ENCODE measurements at regions not wholly inside any gene's neighbourhood (a gene's known extent, or its start where the extent isn't known, plus 50 kb on each side); places are given as distances from the start of the nearest gene placed in this dataset.

DNA sequence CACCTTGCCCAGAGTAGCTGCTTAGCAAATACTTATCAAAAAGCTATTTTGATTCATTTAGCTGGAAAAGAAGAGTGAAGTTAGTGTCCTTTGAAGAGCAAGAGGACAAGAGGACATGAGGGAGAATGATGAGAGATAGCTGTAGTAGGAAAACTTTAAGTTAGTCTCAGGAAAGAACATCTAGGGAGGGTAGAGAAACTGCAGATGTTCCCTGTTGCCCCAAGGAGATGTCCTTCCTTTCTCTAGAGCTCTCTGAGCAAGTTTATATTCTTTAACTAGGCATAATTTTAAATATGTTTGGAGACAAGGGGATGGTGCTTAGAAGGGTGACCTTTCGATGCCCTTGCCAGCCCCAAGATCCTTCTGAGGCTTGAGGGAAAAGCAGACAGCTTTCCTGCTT lies 529.1 kb upstream of the TBX3 start:
- H3K4me3 ChIP-seq (replicated peaks in 1 of 2; ENCODE audit: low read depth in 2 of 2, low read length in 2 of 2), result no peak overlapping the region
- TF ChIP-seq, protein P1, sequence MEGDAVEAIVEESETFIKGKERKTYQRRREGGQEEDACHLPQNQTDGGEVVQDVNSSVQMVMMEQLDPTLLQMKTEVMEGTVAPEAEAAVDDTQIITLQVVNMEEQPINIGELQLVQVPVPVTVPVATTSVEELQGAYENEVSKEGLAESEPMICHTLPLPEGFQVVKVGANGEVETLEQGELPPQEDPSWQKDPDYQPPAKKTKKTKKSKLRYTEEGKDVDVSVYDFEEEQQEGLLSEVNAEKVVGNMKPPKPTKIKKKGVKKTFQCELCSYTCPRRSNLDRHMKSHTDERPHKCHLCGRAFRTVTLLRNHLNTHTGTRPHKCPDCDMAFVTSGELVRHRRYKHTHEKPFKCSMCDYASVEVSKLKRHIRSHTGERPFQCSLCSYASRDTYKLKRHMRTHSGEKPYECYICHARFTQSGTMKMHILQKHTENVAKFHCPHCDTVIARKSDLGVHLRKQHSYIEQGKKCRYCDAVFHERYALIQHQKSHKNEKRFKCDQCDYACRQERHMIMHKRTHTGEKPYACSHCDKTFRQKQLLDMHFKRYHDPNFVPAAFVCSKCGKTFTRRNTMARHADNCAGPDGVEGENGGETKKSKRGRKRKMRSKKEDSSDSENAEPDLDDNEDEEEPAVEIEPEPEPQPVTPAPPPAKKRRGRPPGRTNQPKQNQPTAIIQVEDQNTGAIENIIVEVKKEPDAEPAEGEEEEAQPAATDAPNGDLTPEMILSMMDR (IDR thresholded peaks at IDR 0.05; ENCODE audit: low read depth, low read length), result no peak
- no peak for DNase-seq (ENCODE audit: low read depth in 2 of 2)

DNA sequence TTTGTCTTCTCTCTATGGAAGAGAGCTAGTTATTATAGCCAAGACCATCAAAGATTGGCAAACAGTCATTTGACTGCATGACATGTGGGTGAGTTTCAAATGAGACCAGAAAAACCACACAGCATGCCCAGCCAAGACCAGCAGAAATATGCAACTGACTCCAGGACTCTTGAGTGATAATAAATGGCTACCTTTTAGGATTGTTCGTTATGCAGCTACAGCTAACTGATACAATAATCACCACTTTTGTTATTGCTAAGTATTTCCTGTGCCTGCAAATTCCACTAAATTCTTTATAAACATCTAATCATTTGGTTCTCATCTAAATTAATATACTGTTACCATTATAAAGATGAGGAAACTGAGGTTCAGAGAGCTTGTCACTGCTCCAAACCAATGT lies 528.4 kb upstream of the TBX3 start:
- no peak overlapping the region for H3K4me3 ChIP-seq (replicated peaks in 1 of 2; ENCODE audit: low read depth in 2 of 2, low read length in 2 of 2)
- DNase-seq (ENCODE audit: low read depth in 2 of 2), result no peak
- TF ChIP-seq, protein P1 (IDR thresholded peaks at IDR 0.05; ENCODE audit: low read depth, low read length), result no peak

DNA sequence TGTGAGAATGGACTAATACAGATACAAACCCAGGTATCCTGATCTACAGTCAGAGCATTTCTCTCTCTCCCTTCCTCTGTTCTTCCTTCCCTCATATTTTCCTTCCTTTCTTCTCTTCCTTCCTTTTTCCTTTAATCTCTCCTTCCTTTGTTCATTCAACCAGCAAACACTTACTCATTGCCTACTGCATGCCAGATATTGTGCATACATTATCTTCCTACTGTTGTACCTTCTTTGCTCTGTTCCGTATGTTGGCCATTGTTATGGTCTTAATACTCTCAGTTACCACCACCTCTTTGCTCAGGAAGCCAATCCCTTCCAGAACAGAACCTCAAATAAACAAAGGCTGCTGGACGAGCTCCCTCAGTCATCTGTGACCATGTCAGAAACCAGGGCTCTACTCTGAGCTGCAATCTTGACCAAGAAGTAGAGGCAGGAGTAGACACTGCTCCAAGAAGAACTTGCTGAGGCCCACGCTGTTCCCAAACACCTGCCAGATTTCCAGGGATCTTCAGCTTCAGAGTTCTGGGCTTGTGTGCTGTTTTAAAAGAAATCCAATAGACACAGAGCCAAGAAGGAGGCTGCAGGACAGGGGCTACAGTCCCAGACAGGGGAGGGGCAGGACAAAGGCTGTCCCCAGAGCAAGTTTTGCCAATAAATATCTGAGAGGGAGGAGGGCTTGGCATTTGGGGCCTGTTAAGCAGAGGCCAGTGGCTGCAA lies 526.7 kb upstream of the TBX3 start:
- H3K4me3 ChIP-seq (replicated peaks in 1 of 2; ENCODE audit: low read depth in 2 of 2, low read length in 2 of 2), result no peak overlapping the region
- TF ChIP-seq, protein P1 (IDR thresholded peaks at IDR 0.05; ENCODE audit: low read depth, low read length), result no peak
- no peak for DNase-seq (ENCODE audit: low read depth in 2 of 2)

DNA sequence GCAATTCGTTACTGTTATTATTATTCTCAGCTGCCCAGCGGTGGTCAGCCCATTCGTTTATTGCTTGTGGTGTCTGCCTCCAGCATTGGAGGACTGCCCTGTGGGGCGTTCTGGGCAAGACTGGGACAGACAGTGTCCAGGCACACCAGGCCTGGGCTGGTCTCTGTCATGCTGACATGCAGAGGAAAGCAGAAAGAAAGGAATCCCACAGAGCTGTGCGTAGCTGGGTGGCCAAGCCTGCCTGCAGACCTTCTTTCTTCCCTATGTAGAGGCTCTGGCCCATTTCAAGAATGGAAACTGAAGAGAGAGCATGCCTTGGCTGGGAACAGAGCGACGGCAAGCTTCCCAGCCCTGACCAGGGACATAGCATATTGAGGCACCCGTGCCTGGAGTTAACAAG lies 525.3 kb upstream of the TBX3 start:
- no peak for DNase-seq (ENCODE audit: low read depth in 2 of 2)
- H3K4me3 ChIP-seq (replicated peaks in 1 of 2; ENCODE audit: low read depth in 2 of 2, low read length in 2 of 2), result no peak overlapping the region
- TF ChIP-seq, protein P1 (IDR thresholded peaks at IDR 0.05; ENCODE audit: low read depth, low read length), result no peak

DNA sequence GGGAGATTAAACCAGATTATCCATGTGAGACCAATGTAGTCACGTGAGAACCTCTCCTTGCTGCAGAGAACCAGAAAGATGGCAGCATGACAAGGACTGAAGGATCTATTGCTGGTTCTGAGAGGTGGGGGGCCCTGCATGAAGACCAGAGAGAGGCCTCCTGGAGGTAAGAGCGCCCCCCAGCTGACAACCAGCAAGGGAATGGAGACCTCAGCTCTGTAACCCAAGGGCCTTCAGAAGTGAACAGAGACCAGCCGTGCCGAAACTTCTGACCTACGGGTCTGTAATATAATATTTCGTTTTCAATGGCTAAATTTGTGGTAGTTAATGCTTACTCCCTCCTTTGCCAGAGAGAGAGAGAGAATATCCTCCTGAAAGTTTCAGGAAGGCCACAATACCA lies 524.1 kb upstream of the TBX3 start:
- TF ChIP-seq, protein P1 (IDR thresholded peaks at IDR 0.05; ENCODE audit: low read depth, low read length), result no peak
- no peak overlapping the region for H3K4me3 ChIP-seq (replicated peaks in 1 of 2; ENCODE audit: low read depth in 2 of 2, low read length in 2 of 2)
- no peak for DNase-seq (ENCODE audit: low read depth in 2 of 2)

DNA sequence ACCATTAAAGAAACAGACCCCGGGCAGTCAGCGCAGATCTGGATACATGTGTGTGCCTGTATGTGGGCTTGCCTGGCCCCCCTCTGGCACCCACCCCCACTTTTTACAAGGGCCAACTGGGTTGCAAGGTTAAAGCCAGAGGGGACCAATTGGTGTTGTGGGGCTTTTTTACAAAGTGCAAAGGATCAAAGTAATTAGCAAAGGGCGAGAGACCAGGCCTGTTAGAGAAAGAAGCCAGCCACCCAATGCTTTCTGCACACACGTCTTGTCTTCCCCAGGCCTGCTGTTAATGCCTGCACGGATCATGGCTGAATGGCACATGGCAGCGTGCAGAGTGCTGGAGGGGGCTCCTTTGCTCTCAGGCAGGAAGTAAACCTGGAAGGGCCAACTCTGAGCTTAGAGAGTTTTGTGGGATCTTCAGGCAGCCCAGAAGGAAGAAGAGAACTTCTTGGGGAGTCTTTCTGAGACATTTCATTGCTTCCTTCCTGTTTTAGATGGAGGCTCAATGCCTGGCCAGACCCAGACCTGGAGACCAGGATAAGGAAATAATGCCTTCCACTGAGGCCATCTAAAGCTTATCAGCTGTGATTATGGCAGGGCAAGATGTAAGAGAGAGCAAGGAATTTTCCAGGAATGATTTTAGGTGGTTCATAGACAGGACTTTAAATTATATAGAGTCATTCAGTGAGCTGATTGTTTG lies 523.4 kb upstream of the TBX3 start:
- DNase-seq (ENCODE audit: low read depth in 2 of 2), result no peak
- TF ChIP-seq, protein P1 (IDR thresholded peaks at IDR 0.05; ENCODE audit: low read depth, low read length), result no peak
- no peak overlapping the region for H3K4me3 ChIP-seq (replicated peaks in 1 of 2; ENCODE audit: low read depth in 2 of 2, low read length in 2 of 2)
